Duodenal mucosa (tissue), 2 donors: ENCODE measurements at regions not wholly inside any gene's neighbourhood (a gene's known extent, or its start where the extent isn't known, plus 50 kb on each side); places are given as distances from the start of the nearest gene placed in this dataset.
"Not testable (repeated sequence)": the region's sequence is repeated elsewhere in the genome, so short reads cannot be mapped to it uniquely, and the experiment has no call there.

Experiments used
- H3K27ac ChIP-seq: one replicate; pipeline ENCODE4 v1.7.0; 2013; ENCODE audit warnings: low read depth, low read length
- H3K27me3 ChIP-seq, 2 donors: one replicate each; pipeline ENCODE4 v1.7.0; 2013; ENCODE audit warnings: low read length in 2 of 2, control low read depth in 1 of 2; ENCODE audit not compliant: insufficient read depth in 2 of 2, control insufficient read depth in 1 of 2
- H3K36me3 ChIP-seq, 2 donors: one replicate each; pipeline ENCODE4 v1.7.0; 2013; ENCODE audit warnings: low read length in 2 of 2, control low read depth in 1 of 2; ENCODE audit not compliant: insufficient read depth in 2 of 2, control insufficient read depth in 1 of 2
- H3K4me1 ChIP-seq, 2 donors: one replicate each; pipeline ENCODE4 v1.7.0; 2013; ENCODE audit warnings: low read length in 2 of 2, control low read depth in 1 of 2; ENCODE audit not compliant: insufficient read depth in 2 of 2, control insufficient read depth in 1 of 2
- H3K4me3 ChIP-seq, 2 donors: one replicate each; pipeline ENCODE4 v1.7.0; 2013; ENCODE audit warnings: low read length in 2 of 2, low read depth in 1 of 2
- H3K9ac ChIP-seq, 2 donors: one replicate each; pipeline ENCODE4 v1.7.0; 2013; ENCODE audit warnings: low read length in 2 of 2, low read depth in 1 of 2
- H3K9me3 ChIP-seq, 2 donors: one replicate each; pipeline ENCODE4 v1.7.0; 2013; ENCODE audit warnings: low read length in 2 of 2, control low read depth in 1 of 2; ENCODE audit not compliant: control insufficient read depth in 1 of 2

- not testable (repeated sequence) for H3K4me1 ChIP-seq, H3K27ac ChIP-seq, H3K9ac ChIP-seq, H3K9me3 ChIP-seq, H3K4me3 ChIP-seq, H3K36me3 ChIP-seq, H3K27me3 ChIP-seq
These were observed 232.5 kb downstream of the FAM181B start for GRCh38 chr11:82501174-82501573.

- Histone ChIP-seq H3K9ac (no peak overlapping the region), H3K4me3 (no peak overlapping the region), H3K4me1 (no peaks in the 10 kb centered on the region), H3K9me3 (peaks cover 0 to 6% of the 10 kb centered on the region in 2 donors), H3K27ac (no peak overlapping the region), H3K36me3 (no peaks in the 10 kb centered on the region), H3K27me3 (no peaks in the 10 kb centered on the region)
These were observed 238.7 kb downstream of the FAM181B start for GRCh38 chr11:82494988-82495432.

- peaks cover 0 to 4% of the 10 kb centered on the region in 2 donors for H3K9me3 ChIP-seq
- no peak overlapping the region for H3K9ac ChIP-seq
- H3K4me3 ChIP-seq = no peak overlapping the region
- H3K27me3 ChIP-seq = no peaks in the 10 kb centered on the region
- no peaks in the 10 kb centered on the region for H3K4me1 ChIP-seq
- H3K36me3 ChIP-seq = no peaks in the 10 kb centered on the region
- no peak overlapping the region for H3K27ac ChIP-seq
These were observed 258.8 kb downstream of the FAM181B start for GRCh38 chr11:82474876-82475275.

- Histone ChIP-seq H3K4me1 (no peaks in the 10 kb centered on the region), H3K9me3 (no peaks in the 10 kb centered on the region), H3K36me3 (no peaks in the 10 kb centered on the region), H3K4me3 (no peak overlapping the region), H3K27me3 (no peaks in the 10 kb centered on the region), H3K9ac (no peak overlapping the region), H3K27ac (no peak overlapping the region)
These were observed 268.2 kb downstream of the FAM181B start for GRCh38 chr11:82465481-82465880.

- H3K4me3 ChIP-seq = no peak overlapping the region
- no peaks in the 10 kb centered on the region for H3K9me3 ChIP-seq
- H3K9ac ChIP-seq = no peak overlapping the region
- H3K4me1 ChIP-seq = no peaks in the 10 kb centered on the region
- H3K36me3 ChIP-seq = no peaks in the 10 kb centered on the region
- H3K27ac ChIP-seq = no peak overlapping the region
- H3K27me3 ChIP-seq = no peaks in the 10 kb centered on the region
These were observed 270.9 kb downstream of the FAM181B start for GRCh38 chr11:82462608-82463242.

GRCh38 chr11:82458761-82459160 is 274.9 kb downstream of the FAM181B start:
- H3K4me3 ChIP-seq = no peak overlapping the region
- H3K27me3 ChIP-seq = no peaks in the 10 kb centered on the region
- H3K4me1 ChIP-seq = no peaks in the 10 kb centered on the region
- H3K9me3 ChIP-seq = no peaks in the 10 kb centered on the region
- H3K36me3 ChIP-seq = no peaks in the 10 kb centered on the region
- H3K9ac ChIP-seq = no peak overlapping the region
- no peak overlapping the region for H3K27ac ChIP-seq

- no peaks in the 10 kb centered on the region for H3K4me1 ChIP-seq
- no peaks in the 10 kb centered on the region for H3K36me3 ChIP-seq
- no peak overlapping the region for H3K4me3 ChIP-seq
- no peak overlapping the region for H3K27ac ChIP-seq
- H3K27me3 ChIP-seq = no peaks in the 10 kb centered on the region
- H3K9ac ChIP-seq = no peak overlapping the region
- no peaks in the 10 kb centered on the region for H3K9me3 ChIP-seq
These were observed 275.5 kb downstream of the FAM181B start for GRCh38 chr11:82458147-82458546.

- no peaks in the 10 kb centered on the region for H3K4me1 ChIP-seq
- no peak overlapping the region for H3K27ac ChIP-seq
- H3K27me3 ChIP-seq = no peaks in the 10 kb centered on the region
- no peaks in the 10 kb centered on the region for H3K36me3 ChIP-seq
- no peak overlapping the region for H3K9ac ChIP-seq
- no peak overlapping the region for H3K4me3 ChIP-seq
- no peaks in the 10 kb centered on the region for H3K9me3 ChIP-seq
These were observed 282.7 kb downstream of the FAM181B start for GRCh38 chr11:82450996-82451395.

- no peak overlapping the region for H3K9ac ChIP-seq
- no peak overlapping the region for H3K4me3 ChIP-seq
- peaks cover 0 to 4% of the 10 kb centered on the region in 2 donors for H3K9me3 ChIP-seq
- no peaks in the 10 kb centered on the region for H3K4me1 ChIP-seq
- H3K27me3 ChIP-seq = no peaks in the 10 kb centered on the region
- no peak overlapping the region for H3K27ac ChIP-seq
- no peaks in the 10 kb centered on the region for H3K36me3 ChIP-seq
These were observed 327.1 kb downstream of the FAM181B start for GRCh38 chr11:82406611-82407010.

- H3K9ac ChIP-seq = no peak overlapping the region
- H3K27ac ChIP-seq = no peak overlapping the region
- no peaks in the 10 kb centered on the region for H3K27me3 ChIP-seq
- no peak overlapping the region for H3K4me3 ChIP-seq
- H3K36me3 ChIP-seq = no peaks in the 10 kb centered on the region
- peaks cover 0 to 2% of the 10 kb centered on the region in 2 donors for H3K9me3 ChIP-seq
- no peaks in the 10 kb centered on the region for H3K4me1 ChIP-seq
These were observed 328.2 kb downstream of the FAM181B start for GRCh38 chr11:82405421-82405820.

GRCh38 chr11:82404981-82405380 is 328.7 kb downstream of the FAM181B start:
- Histone ChIP-seq H3K36me3 (no peaks in the 10 kb centered on the region), H3K4me3 (no peak overlapping the region), H3K27me3 (no peaks in the 10 kb centered on the region), H3K4me1 (no peaks in the 10 kb centered on the region), H3K9ac (no peak overlapping the region), H3K27ac (no peak overlapping the region), H3K9me3 (no peaks in the 10 kb centered on the region)
